Fibroblast of lung (primary cell): ENCODE measurements at regions not wholly inside any gene's neighbourhood (a gene's known extent, or its start where the extent isn't known, plus 50 kb on each side); places are given as distances from the start of the nearest gene placed in this dataset.

ENCODE experiments used
- DNase-seq, 2 donors: peaks; one replicate each; pipeline versions ENCODE4 v3.0.0 to v3.0.0-alpha.2; 2010; ENCODE audit warnings: low read depth in 2 of 2
- H2AFZ ChIP-seq: 2 replicates; pipeline ENCODE4 v1.5.1; 2012; ENCODE audit warnings: low read length, control low read depth, inconsistent platforms
- H3K27ac ChIP-seq: 2 replicates; pipeline ENCODE4 v1.5.1; 2011; ENCODE audit warnings: low read length, control low read depth; ENCODE audit not compliant: insufficient read depth
- H3K27me3 ChIP-seq: 2 replicates; pipeline ENCODE4 v1.5.1; 2011; ENCODE audit warnings: mild to moderate bottlenecking, low read length; ENCODE audit not compliant: control insufficient read depth, insufficient read depth
- H3K36me3 ChIP-seq: 2 replicates; pipeline ENCODE4 v1.5.1; 2011; ENCODE audit warnings: low read length; ENCODE audit not compliant: control insufficient read depth, insufficient read depth
- H3K4me1 ChIP-seq: 2 replicates; pipeline ENCODE4 v1.5.1; 2011; ENCODE audit warnings: low read length; ENCODE audit not compliant: control insufficient read depth, insufficient read depth; ENCODE audit errors: extremely low read depth
- H3K4me2 ChIP-seq: 2 replicates; pipeline ENCODE4 v1.5.1; 2011; ENCODE audit warnings: low read length, control low read depth; ENCODE audit not compliant: insufficient read depth; ENCODE audit errors: extremely low read depth
- H3K4me3 ChIP-seq, 4 experiments: fragments of 200-600 bp in 1 of 4; sonication (generic) in 1 of 4; replicated peaks in 1 of 4; 2 replicates each; pipeline ENCODE4 v1.5.1; 2011 to 2016; ENCODE audit warnings: low read length in 4 of 4, low read depth in 3 of 4, mild to moderate bottlenecking in 3 of 4, control low read depth in 2 of 4, inconsistent platforms in 1 of 4, mixed read lengths in 1 of 4; ENCODE audit not compliant: insufficient read depth in 1 of 4; ENCODE audit errors: control extremely low read depth in 1 of 4
- H3K79me2 ChIP-seq: 2 replicates; pipeline ENCODE4 v1.5.1; 2012; ENCODE audit warnings: mild to moderate bottlenecking, low read length, inconsistent platforms; ENCODE audit not compliant: control insufficient read depth, insufficient read depth
- H3K9ac ChIP-seq: 2 replicates; pipeline ENCODE4 v1.5.1; 2011; ENCODE audit warnings: mild to moderate bottlenecking, low read length, control low read depth; ENCODE audit not compliant: insufficient read depth
- H3K9me3 ChIP-seq: 2 replicates; pipeline ENCODE4 v1.5.1; 2012; ENCODE audit warnings: low read depth, low read length; ENCODE audit not compliant: control insufficient read depth, insufficient read depth
- H4K20me1 ChIP-seq: 2 replicates; pipeline ENCODE4 v1.5.1; 2011; ENCODE audit warnings: low read length; ENCODE audit not compliant: control insufficient read depth, insufficient read depth; ENCODE audit errors: extremely low read depth
- CTCF ChIP-seq, 2 donors: IDR thresholded peaks in 1 of 2; conservative IDR thresholded peaks in 1 of 2; 1 replicate in 1 of 2; 2 replicates in 1 of 2; pipeline ENCODE4 v1.5.1; 2011 to 2012; ENCODE audit warnings: low read length in 2 of 2, control low read depth in 1 of 2, inconsistent platforms in 1 of 2, low read depth in 1 of 2, mild to moderate bottlenecking in 1 of 2
- EZH2 ChIP-seq: IDR thresholded peaks from 2 replicates; pipeline ENCODE4 v1.5.1; 2012; ENCODE audit warnings: low read length, control low read depth, mild to moderate bottlenecking; ENCODE audit errors: missing control alignments

GRCh38 chr4:100288811-100289529 is 98.7 kb upstream of the DDIT4L start:
- peaks cover 12% of the 10 kb centered on the region for H3K4me1 ChIP-seq
- H2AFZ ChIP-seq = no peak overlapping the region
- no peaks in the 10 kb centered on the region for H3K36me3 ChIP-seq
- no peak overlapping the region for H3K4me2 ChIP-seq
- H3K9ac ChIP-seq = no peak overlapping the region
- peak overlapping the region; percentile 40 for H3K27ac ChIP-seq
- H4K20me1 ChIP-seq = no peaks in the 10 kb centered on the region
- no peak overlapping the region for H3K4me3 ChIP-seq
- H3K79me2 ChIP-seq = no peaks in the 10 kb centered on the region
- no peaks in the 10 kb centered on the region for H3K27me3 ChIP-seq
- H3K9me3 ChIP-seq = no peaks in the 10 kb centered on the region
- TF ChIP-seq EZH2 = no peak
- no peak for TF ChIP-seq CTCF (conservative IDR thresholded peaks at IDR 0.05 in 1 of 2, IDR thresholded peaks at IDR 0.05 in 1 of 2; ENCODE audit: low read depth in 1 of 2, low read length in 2 of 2)
- DNase-seq = no peak

GRCh38 chr4:100288161-100288560 is 97.9 kb upstream of the DDIT4L start:
- no peak overlapping the region for H2AFZ ChIP-seq
- no peaks in the 10 kb centered on the region for H3K9me3 ChIP-seq
- H3K79me2 ChIP-seq = no peaks in the 10 kb centered on the region
- peak; percentile 35 to 37 for DNase-seq
- no peak overlapping the region for H3K4me2 ChIP-seq
- H3K9ac ChIP-seq = no peak overlapping the region
- peak overlapping the region; percentile 40 for H3K27ac ChIP-seq
- TF ChIP-seq CTCF (conservative IDR thresholded peaks at IDR 0.05 in 1 of 2, IDR thresholded peaks at IDR 0.05 in 1 of 2; ENCODE audit: low read depth in 1 of 2, low read length in 2 of 2) = no peak
- no peak for TF ChIP-seq EZH2
- H3K4me3 ChIP-seq = no peak overlapping the region
- H3K4me1 ChIP-seq = peaks cover 12% of the 10 kb centered on the region
- no peaks in the 10 kb centered on the region for H3K36me3 ChIP-seq
- no peaks in the 10 kb centered on the region for H4K20me1 ChIP-seq
- H3K27me3 ChIP-seq = no peaks in the 10 kb centered on the region

- no peak for DNase-seq
- Histone ChIP-seq H2AFZ (no peak overlapping the region), H3K4me2 (no peak overlapping the region), H4K20me1 (no peaks in the 10 kb centered on the region), H3K4me1 (peaks cover 12% of the 10 kb centered on the region), H3K9ac (no peak overlapping the region), H3K27me3 (no peaks in the 10 kb centered on the region), H3K4me3 (no peak overlapping the region), H3K9me3 (no peaks in the 10 kb centered on the region), H3K27ac (no peak overlapping the region), H3K36me3 (no peaks in the 10 kb centered on the region), H3K79me2 (no peaks in the 10 kb centered on the region)
- TF ChIP-seq EZH2 (no peak), CTCF (conservative IDR thresholded peaks at IDR 0.05 in 1 of 2, IDR thresholded peaks at IDR 0.05 in 1 of 2; ENCODE audit: low read depth in 1 of 2, low read length in 2 of 2) (no peak)
Measured at GRCh38 chr4:100287534-100287933, 97.3 kb upstream of the DDIT4L start.
